Uterus (tissue), 3 donors: ENCODE measurements at regions not wholly inside any gene's neighbourhood (a gene's known extent, or its start where the extent isn't known, plus 50 kb on each side); places are given as distances from the start of the nearest gene placed in this dataset.
A peak's percentile ranks its signal among the peaks of the same experiment; 100 is the strongest.
"Not testable (repeated sequence)": the region's sequence is repeated elsewhere in the genome, so short reads cannot be mapped to it uniquely, and the experiment has no call there.

Experiments used
- DNase-seq, 2 donors: peaks; one replicate each; pipeline ENCODE4 v3.0.0-alpha.2; 2019 to 2020
- H3K27ac ChIP-seq, 2 donors: fragments of 200-600 bp; sonication (generic); 1 replicate in 1 of 2; 2 replicates in 1 of 2; pipeline ENCODE4 v1.5.1; 2016 to 2018
- H3K27me3 ChIP-seq, 2 donors: fragments of 200-600 bp; sonication (generic); one replicate each; pipeline ENCODE4 v1.5.1; 2018 to 2019; ENCODE audit warnings: control low read depth in 1 of 2
- H3K36me3 ChIP-seq, 2 donors: fragments of 200-600 bp; sonication (generic); one replicate each; pipeline ENCODE4 v1.5.1; 2019; ENCODE audit warnings: control low read depth in 1 of 2
- H3K4me1 ChIP-seq, 2 donors: fragments of 200-600 bp; sonication (generic); one replicate each; pipeline ENCODE4 v1.5.1; 2018 to 2019; ENCODE audit warnings: control low read depth in 1 of 2
- H3K4me3 ChIP-seq, 2 donors: fragments of 200-600 bp; sonication (generic); 1 replicate in 1 of 2; 2 replicates in 1 of 2; pipeline ENCODE4 v1.5.1; 2018 to 2019; ENCODE audit warnings: mild to moderate bottlenecking in 1 of 2
- H3K9me3 ChIP-seq, 2 donors: fragments of 200-600 bp; sonication (generic); one replicate each; pipeline ENCODE4 v1.5.1; 2019; ENCODE audit warnings: control low read depth in 1 of 2
- POLR2A ChIP-seq, 2 donors: fragments of 450-650 bp; IDR thresholded peaks; one replicate each; pipeline ENCODE4 v1.6.1; 2016; ENCODE audit warnings: antibody characterized with exemption in 2 of 2, mild to moderate bottlenecking in 1 of 2, moderate library complexity in 1 of 2
- intact Hi-C: fragments of 100-400 bp; cut with DNase I; formaldehyde crosslinking; loops from one replicate; pipeline ENCODE4 v1.15.1; 2023; ENCODE audit warnings: low total_unique reads
- TF ChIP-seq, protein P1 (sequence below), 4 experiments: fragments of 200-600 bp in 2 of 4; fragments of 450-650 bp in 2 of 4; sonication (generic) in 2 of 4; IDR thresholded peaks; one replicate each; pipeline ENCODE4 v1.5.1; 2016 to 2019; ENCODE audit warnings: antibody characterized with exemption in 4 of 4, mild to moderate bottlenecking in 2 of 4, moderate library complexity in 1 of 4
- donor health status: DM: yes; HTN: yes; CAD: no.

DNA sequence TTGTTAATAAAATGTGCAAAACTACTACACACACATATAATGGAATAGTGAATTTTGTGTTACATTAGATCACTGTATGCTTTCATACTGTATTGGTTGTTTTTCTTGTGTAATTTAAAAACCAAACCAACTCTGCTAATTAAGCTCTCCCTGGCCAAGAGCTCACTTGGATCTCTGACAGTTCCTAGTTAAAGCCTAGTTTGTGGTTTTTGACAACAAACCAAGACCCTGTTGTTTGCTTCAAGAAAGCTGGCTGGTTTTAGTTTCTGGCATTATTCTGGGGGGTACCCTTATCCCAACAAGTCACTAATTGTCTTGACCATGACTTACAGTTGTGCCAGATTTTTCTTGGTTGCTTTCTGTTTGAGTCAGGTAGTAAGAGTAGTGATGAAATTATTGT lies 121.4 kb upstream of the CXorf66 start:
- intact Hi-C loops = no loop called here
- TF ChIP-seq, protein P1, sequence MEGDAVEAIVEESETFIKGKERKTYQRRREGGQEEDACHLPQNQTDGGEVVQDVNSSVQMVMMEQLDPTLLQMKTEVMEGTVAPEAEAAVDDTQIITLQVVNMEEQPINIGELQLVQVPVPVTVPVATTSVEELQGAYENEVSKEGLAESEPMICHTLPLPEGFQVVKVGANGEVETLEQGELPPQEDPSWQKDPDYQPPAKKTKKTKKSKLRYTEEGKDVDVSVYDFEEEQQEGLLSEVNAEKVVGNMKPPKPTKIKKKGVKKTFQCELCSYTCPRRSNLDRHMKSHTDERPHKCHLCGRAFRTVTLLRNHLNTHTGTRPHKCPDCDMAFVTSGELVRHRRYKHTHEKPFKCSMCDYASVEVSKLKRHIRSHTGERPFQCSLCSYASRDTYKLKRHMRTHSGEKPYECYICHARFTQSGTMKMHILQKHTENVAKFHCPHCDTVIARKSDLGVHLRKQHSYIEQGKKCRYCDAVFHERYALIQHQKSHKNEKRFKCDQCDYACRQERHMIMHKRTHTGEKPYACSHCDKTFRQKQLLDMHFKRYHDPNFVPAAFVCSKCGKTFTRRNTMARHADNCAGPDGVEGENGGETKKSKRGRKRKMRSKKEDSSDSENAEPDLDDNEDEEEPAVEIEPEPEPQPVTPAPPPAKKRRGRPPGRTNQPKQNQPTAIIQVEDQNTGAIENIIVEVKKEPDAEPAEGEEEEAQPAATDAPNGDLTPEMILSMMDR (IDR thresholded peaks at IDR 0.05) = no peak
- TF ChIP-seq POLR2A (IDR thresholded peaks at IDR 0.05) = no peak

DNA sequence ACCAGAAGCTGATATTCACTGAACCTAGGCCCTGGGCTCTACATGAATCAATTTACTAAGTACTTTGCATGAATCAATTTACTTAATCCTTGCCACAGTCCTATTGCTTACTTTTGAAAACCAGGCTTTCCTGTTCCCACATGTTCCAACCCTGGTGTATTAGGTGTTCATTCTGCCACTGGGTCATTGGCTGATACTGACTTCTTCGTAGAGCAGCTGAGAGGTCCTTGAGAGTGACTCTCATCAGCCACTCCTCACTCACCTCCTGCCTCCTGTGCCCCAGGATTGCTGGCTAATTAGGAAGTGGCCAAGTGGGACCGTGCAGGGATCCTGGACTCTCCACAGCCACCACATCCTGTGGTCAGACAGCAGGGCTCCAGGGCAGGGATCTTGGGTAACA lies 109.5 kb upstream of the CXorf66 start:
- H3K27me3 ChIP-seq, H3K9me3 ChIP-seq, H3K4me3 ChIP-seq, H3K4me1 ChIP-seq, H3K36me3 ChIP-seq, DNase-seq, H3K27ac ChIP-seq, intact Hi-C loops: not testable (repeated sequence)

More for the DNA sequence above, 121.4 kb upstream of the CXorf66 start:
- Histone ChIP-seq H3K27me3 (no peaks in the 10 kb centered on the region), H3K4me3 (no peak overlapping the region), H3K4me1 (no peaks in the 10 kb centered on the region), H3K27ac (no peak overlapping the region), H3K36me3 (no peaks in the 10 kb centered on the region), H3K9me3 (no peaks in the 10 kb centered on the region)
- DNase-seq = no peak

- TF ChIP-seq, protein P1 (IDR thresholded peaks at IDR 0.05) = no peak
- no peak for TF ChIP-seq POLR2A (IDR thresholded peaks at IDR 0.05)
- Histone ChIP-seq H3K4me1 (no peaks in the 10 kb centered on the region), H3K36me3 (no peaks in the 10 kb centered on the region), H3K27ac (no peak overlapping the region), H3K27me3 (no peaks in the 10 kb centered on the region), H3K4me3 (no peak overlapping the region), H3K9me3 (no peaks in the 10 kb centered on the region)
- intact Hi-C loops = no loop called here
- no peak for DNase-seq
Observed at GRCh38 chrX:140071037-140071436, 105.7 kb upstream of the CXorf66 start.

DNA sequence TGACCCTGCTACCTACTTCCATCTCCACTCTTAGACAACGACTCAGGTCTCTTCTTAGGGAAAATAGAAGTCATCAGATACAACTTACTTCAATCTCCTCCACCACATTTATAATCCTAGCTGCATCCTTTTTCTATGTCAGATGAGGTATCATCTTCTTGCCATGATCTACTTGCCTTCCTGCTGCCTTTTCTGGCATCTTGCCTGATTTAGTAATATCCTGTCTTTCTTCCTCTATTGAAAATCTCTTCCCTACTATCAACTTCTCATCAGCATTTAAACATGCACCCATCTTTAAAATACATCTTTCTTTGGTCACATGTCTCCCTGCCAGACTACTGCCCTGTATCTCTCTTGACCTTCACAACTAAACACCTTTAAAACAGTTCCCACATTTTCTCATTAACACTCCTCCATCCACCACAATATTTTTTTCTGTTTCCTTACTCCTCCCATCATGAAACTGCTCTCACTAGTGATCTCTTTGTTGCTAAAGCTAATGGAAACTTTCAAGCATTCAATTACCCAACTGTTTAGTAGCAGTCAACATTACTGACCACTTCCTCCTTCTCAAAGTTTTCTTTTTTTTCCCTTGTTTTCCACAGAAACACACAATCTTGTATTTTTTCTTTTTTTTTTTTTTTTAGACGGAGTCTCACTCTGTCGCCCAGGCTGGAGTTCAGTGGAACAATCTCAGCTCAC lies 100.8 kb upstream of the CXorf66 start:
- H3K27ac ChIP-seq = no peak overlapping the region
- intact Hi-C loops = no loop called here
- H3K4me1 ChIP-seq = no peaks in the 10 kb centered on the region
- no peaks in the 10 kb centered on the region for H3K36me3 ChIP-seq
- TF ChIP-seq POLR2A (IDR thresholded peaks at IDR 0.05) = no peak
- TF ChIP-seq, protein P1 (IDR thresholded peaks at IDR 0.05) = no peak
- no peaks in the 10 kb centered on the region for H3K9me3 ChIP-seq
- H3K4me3 ChIP-seq = no peak overlapping the region
- H3K27me3 ChIP-seq = no peaks in the 10 kb centered on the region
- DNase-seq = no peak

DNA sequence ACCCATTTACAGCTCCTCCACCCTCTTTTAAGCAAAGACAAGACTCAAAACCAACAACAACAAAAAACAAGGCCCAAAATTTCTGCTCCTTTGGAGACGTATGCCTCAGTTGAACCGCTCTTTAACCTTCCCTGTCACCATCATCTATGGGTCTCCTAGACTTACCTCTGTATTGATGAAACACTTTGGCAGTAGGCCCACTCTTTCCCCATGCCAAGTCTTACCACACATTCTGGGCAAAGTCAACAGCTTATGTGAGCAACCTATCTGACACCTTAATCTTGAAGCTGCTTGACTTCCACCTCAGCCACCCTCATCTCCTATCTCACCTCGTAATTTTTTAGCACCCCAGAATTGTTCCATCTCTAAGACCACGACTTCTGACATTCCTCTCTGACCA lies 99.7 kb upstream of the CXorf66 start:
- TF ChIP-seq, protein P1 (IDR thresholded peaks at IDR 0.05) = no peak
- TF ChIP-seq POLR2A (IDR thresholded peaks at IDR 0.05) = no peak
- no peak for DNase-seq
- Histone ChIP-seq H3K27ac (no peak overlapping the region), H3K9me3 (no peaks in the 10 kb centered on the region), H3K4me1 (no peaks in the 10 kb centered on the region), H3K36me3 (no peaks in the 10 kb centered on the region), H3K27me3 (no peaks in the 10 kb centered on the region), H3K4me3 (no peak overlapping the region)
- intact Hi-C loops = no loop called here

DNA sequence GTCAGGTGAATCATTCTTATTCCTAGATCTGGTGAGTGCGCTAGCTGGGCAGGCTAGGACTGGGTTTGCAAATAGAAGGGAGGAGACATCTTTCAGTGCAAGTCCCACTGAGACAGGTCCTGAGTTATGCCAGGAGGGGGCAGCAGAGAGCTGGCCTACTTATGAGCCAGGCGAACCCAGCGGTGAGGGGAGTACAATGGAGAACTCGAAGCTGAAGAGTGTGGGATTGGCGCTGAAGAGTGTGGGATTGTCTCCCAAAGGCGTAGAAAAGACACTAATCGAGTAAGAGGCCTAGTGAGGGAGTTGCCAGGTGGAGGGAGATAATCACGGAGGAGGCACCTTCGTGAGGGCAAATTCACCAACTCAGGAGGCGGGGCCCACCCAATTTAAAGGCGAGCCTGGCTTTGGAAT lies 91.7 kb upstream of the CXorf66 start:
- Histone ChIP-seq H3K4me3 (no peak overlapping the region), H3K4me1 (no peaks in the 10 kb centered on the region), H3K27ac (no peak overlapping the region), H3K9me3 (no peaks in the 10 kb centered on the region), H3K27me3 (no peaks in the 10 kb centered on the region), H3K36me3 (no peaks in the 10 kb centered on the region)
- TF ChIP-seq, protein P1 (IDR thresholded peaks at IDR 0.05) = peak; percentile 53 to 56 (median 55)
- TF ChIP-seq POLR2A (IDR thresholded peaks at IDR 0.05) = no peak
- intact Hi-C loops = no loop called here
- peak; percentile 41 for DNase-seq
